OCI-LY3 (cell line): ENCODE measurements at regions not wholly inside any gene's neighbourhood (a gene's known extent, or its start where the extent isn't known, plus 50 kb on each side); places are given as distances from the start of the nearest gene placed in this dataset.

Experiments
- CTCF ChIP-seq: fragments of 200-600, 300-600 bp; sonication (generic); IDR thresholded peaks from 2 replicates; pipeline ENCODE4 v1.5.1; 2014; ENCODE audit warnings: antibody characterized with exemption, low read length, low read depth
- EZH2phosphoT487 ChIP-seq: fragments of 200-600 bp; shearing (Covaris generic); IDR thresholded peaks from 2 replicates; pipeline ENCODE4 v1.6.1; 2018; ENCODE audit warnings: antibody characterized with exemption, mixed run types, low read depth

GRCh38 chr4:59484944-59485343 lies 1715.2 kb upstream of the ADGRL3 start:
- TF ChIP-seq CTCF (no peak), EZH2phosphoT487 (no peak)
